GM18870 (cell line): ENCODE measurements at regions not wholly inside any gene's neighbourhood (a gene's known extent, or its start where the extent isn't known, plus 50 kb on each side); places are given as distances from the start of the nearest gene placed in this dataset.
"Not testable (repeated sequence)": the region's sequence is repeated elsewhere in the genome, so short reads cannot be mapped to it uniquely, and the experiment has no call there.

Experiments used
- ATAC-seq: cut with Tn5 transposase; IDR thresholded peaks from one replicate; pipeline ENCODE4 v1.9.1; 2021; ENCODE audit warnings: moderate library complexity; ENCODE audit not compliant: unreplicated experiment

GRCh38 chr3:154842536-154842935, 237.6 kb upstream of the MME start:
- ATAC-seq: no peak

GRCh38 chr3:154835639-154836038, 244.5 kb upstream of the MME start:
- no peak for ATAC-seq

GRCh38 chr3:154834831-154835230, 245.3 kb upstream of the MME start:
- not testable (repeated sequence) for ATAC-seq

GRCh38 chr3:154829929-154830328, 250.2 kb upstream of the MME start:
- no peak for ATAC-seq

GRCh38 chr3:154819491-154819890, 260.6 kb upstream of the MME start:
- no peak for ATAC-seq

GRCh38 chr3:154818676-154819255, 261.4 kb upstream of the MME start:
- ATAC-seq: no peak

- ATAC-seq: not testable (repeated sequence)
Observed at GRCh38 chr3:154810017-154810416, 270.1 kb upstream of the MME start.

GRCh38 chr3:154801729-154802128, 278.4 kb upstream of the MME start:
- ATAC-seq: no peak

GRCh38 chr3:154799800-154800199, 280.3 kb upstream of the MME start:
- ATAC-seq: no peak

- no peak for ATAC-seq
Observed at GRCh38 chr3:154795582-154795981, 284.5 kb upstream of the MME start.

- no peak for ATAC-seq
Observed at GRCh38 chr3:154794814-154795445, 285.2 kb upstream of the MME start.

GRCh38 chr3:154794391-154794790, 285.7 kb upstream of the MME start:
- ATAC-seq: no peak

- ATAC-seq: no peak
Observed at GRCh38 chr3:154792828-154793227, 287.3 kb upstream of the MME start.

- ATAC-seq: no peak
Observed at GRCh38 chr3:154791611-154792010, 288.5 kb upstream of the MME start.

- ATAC-seq: no peak
Observed at GRCh38 chr3:154786724-154787123, 293.4 kb upstream of the MME start.

GRCh38 chr3:154783521-154783931, 296.6 kb upstream of the MME start:
- no peak for ATAC-seq

GRCh38 chr3:154783061-154783460, 297.1 kb upstream of the MME start:
- ATAC-seq: no peak

- ATAC-seq: no peak
Observed at GRCh38 chr3:154782151-154782550, 298.0 kb upstream of the MME start.

GRCh38 chr3:154781595-154781994, 298.5 kb upstream of the MME start:
- ATAC-seq: no peak

GRCh38 chr3:154780263-154780662, 299.9 kb upstream of the MME start:
- no peak for ATAC-seq

- ATAC-seq: no peak
Observed at GRCh38 chr3:154779571-154779970, 300.5 kb upstream of the MME start.

GRCh38 chr3:154778057-154778456, 302.1 kb upstream of the MME start:
- ATAC-seq: no peak
